ENCODE measurements at regions not wholly inside any gene's neighbourhood (a gene's known extent, or its start where the extent isn't known, plus 50 kb on each side); places are given as distances from the start of the nearest gene placed in this dataset.
A peak's percentile ranks its signal among the peaks of the same experiment; 100 is the strongest.

- DNase-seq (ENCODE audit: low read depth) = no peak
- in situ Hi-C loops (cut with HindIII; ENCODE audit: low pct_unique_long_range_greater_than_20kb, low sequenced_read_pairs) = no loop called here
These were observed 609.4 kb upstream of the COX7C start for GRCh38 chr5:86008293-86008692.

DNA sequence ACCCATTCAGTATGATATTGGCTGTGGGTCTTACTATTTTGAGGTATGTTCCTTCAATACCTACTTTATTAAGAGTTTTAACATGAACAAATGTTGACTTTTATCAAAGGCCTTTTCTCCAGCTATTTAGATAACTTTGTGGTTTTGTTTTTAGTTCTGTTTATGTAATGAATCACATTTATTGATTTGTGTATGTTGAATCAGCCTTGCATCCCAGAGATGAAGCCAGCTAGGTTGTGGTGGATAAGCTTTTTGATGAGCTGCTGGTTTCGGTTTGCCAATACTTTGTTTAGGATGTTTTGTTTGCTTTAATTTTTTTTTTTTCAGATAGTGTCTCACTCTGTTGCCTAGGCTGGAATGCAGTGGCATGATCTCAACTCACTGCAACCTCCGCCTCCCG lies 609.0 kb upstream of the COX7C start:
- in situ Hi-C loops (cut with HindIII; ENCODE audit: low pct_unique_long_range_greater_than_20kb, low sequenced_read_pairs) = no loop called here
- DNase-seq (ENCODE audit: low read depth) = no peak

DNA sequence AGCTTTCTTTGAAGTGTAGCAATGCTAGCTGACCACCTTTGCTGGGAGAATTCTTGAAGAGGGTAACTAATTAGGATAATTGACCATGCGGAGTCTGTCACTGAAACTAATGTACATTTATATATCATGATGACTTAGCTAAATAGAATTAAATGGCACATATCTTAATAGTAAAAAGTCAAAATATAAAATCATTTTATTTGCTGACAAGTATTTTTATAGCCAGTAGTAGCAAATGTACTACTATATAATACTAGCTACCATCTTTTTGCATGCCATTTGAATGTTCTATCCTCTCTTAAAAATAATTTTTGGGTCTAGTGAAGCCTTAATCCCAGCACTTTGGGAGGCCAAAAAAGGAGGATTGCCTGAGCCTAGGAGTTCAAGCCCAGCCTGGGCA lies 605.8 kb upstream of the COX7C start:
- DNase-seq (ENCODE audit: low read depth) = no peak
- in situ Hi-C loops (cut with HindIII; ENCODE audit: low pct_unique_long_range_greater_than_20kb, low sequenced_read_pairs) = no loop called here

DNA sequence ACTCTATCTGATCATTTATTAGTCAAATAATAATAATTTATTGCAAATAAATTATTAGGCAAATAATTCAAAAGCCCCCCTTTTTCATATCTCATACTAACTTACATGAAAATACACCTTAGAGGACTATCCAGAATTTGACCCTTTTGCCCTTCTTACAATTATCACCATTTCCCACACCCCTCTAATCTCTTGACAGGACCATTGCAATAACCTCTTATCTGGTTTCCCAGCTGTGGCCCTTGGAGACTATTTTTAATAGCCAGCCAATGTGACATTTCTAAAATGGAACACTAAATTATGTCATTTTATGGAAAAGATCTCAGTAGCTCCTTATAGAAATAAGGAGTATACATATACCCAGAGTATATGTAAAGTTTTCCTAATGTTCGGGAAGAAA lies 588.4 kb upstream of the COX7C start:
- DNase-seq (ENCODE audit: low read depth) = no peak
- in situ Hi-C loops (cut with HindIII; ENCODE audit: low pct_unique_long_range_greater_than_20kb, low sequenced_read_pairs) = no loop called here

GRCh38 chr5:86030753-86031152 lies 587.0 kb upstream of the COX7C start:
- no peak for DNase-seq (ENCODE audit: low read depth)
- in situ Hi-C loops (cut with HindIII; ENCODE audit: low pct_unique_long_range_greater_than_20kb, low sequenced_read_pairs) = no loop called here

GRCh38 chr5:86038566-86038965 lies 579.2 kb upstream of the COX7C start:
- in situ Hi-C loops (cut with HindIII; ENCODE audit: low pct_unique_long_range_greater_than_20kb, low sequenced_read_pairs) = no loop called here
- DNase-seq (ENCODE audit: low read depth) = no peak

DNA sequence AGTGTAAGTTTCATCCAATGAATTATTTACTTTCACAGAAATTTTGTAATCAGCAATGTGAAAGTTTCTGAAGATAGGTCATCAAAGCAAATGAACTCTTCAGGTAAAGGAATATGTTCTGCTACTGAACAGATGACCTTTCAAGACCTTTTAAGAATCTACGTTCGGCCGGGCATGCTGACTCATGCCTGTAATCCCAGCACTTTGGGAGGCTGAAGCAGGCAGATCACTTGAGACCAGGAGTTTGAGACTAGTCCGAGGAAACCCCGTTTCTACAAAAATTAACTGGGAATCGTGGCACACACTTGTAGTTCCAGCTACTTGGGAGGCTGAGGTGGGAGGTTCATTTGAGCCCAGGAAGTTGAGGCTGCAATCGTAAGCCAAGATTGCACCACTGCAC lies 578.4 kb upstream of the COX7C start:
- no peak for DNase-seq (ENCODE audit: low read depth)
- in situ Hi-C loops (cut with HindIII; ENCODE audit: low pct_unique_long_range_greater_than_20kb, low sequenced_read_pairs) = no loop called here

DNA sequence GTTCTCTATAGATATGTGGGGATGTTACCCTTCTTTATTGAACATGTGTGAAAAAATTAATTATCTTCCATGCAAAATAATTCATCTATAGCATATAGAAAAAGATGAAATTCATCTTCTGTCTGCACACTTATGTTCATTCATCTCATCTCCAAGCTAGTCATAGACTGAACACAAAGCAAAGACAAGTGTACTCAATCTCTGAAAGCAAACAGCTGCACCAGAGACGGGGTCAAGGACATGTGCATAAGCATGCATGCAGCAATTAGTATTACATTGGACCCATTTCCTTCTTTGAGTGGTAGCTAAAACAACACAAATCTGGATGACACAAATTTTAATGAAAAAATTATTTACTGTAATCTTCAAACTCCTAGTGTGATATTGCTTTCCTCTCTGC lies 547.0 kb upstream of the COX7C start:
- in situ Hi-C loops (cut with HindIII; ENCODE audit: low pct_unique_long_range_greater_than_20kb, low sequenced_read_pairs) = no loop called here
- DNase-seq (ENCODE audit: low read depth) = no peak

GRCh38 chr5:86074297-86074696 lies 543.4 kb upstream of the COX7C start:
- in situ Hi-C loops (cut with HindIII; ENCODE audit: low pct_unique_long_range_greater_than_20kb, low sequenced_read_pairs) = no loop called here
- no peak for DNase-seq (ENCODE audit: low read depth)

GRCh38 chr5:86075139-86075538 lies 542.6 kb upstream of the COX7C start:
- in situ Hi-C loops (cut with HindIII; ENCODE audit: low pct_unique_long_range_greater_than_20kb, low sequenced_read_pairs) = no loop called here
- DNase-seq (ENCODE audit: low read depth) = no peak

DNA sequence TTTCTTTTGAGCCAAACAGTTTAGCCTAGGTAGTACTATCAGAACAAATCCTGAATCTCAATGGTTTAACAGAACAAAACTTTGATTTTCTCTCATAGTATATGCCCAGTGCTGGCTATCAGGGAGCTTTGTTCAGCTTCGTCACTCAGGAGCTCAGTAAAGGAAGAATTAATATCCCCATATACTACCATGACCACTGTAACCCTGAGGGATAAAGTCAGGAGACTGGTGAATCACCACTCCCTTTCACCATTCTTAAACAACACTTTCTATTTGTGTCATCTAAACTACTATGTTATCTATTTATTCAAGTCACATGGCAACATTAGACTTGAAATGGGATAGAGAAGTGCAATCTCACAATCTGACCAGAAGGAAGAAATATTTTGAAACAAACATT lies 522.6 kb upstream of the COX7C start:
- in situ Hi-C loops (cut with HindIII; ENCODE audit: low pct_unique_long_range_greater_than_20kb, low sequenced_read_pairs) = no loop called here
- peak; percentile 14 for DNase-seq (ENCODE audit: low read depth)

- in situ Hi-C loops (cut with HindIII; ENCODE audit: low pct_unique_long_range_greater_than_20kb, low sequenced_read_pairs) = no loop called here
These were observed 515.8 kb upstream of the COX7C start for GRCh38 chr5:86101966-86102365.

GRCh38 chr5:86108825-86109224 lies 508.9 kb upstream of the COX7C start:
- in situ Hi-C loops (cut with HindIII; ENCODE audit: low pct_unique_long_range_greater_than_20kb, low sequenced_read_pairs) = no loop called here

More at GRCh38 chr5:86101966-86102365, 515.8 kb upstream of the COX7C start:
- DNase-seq (ENCODE audit: low read depth) = no peak

DNA sequence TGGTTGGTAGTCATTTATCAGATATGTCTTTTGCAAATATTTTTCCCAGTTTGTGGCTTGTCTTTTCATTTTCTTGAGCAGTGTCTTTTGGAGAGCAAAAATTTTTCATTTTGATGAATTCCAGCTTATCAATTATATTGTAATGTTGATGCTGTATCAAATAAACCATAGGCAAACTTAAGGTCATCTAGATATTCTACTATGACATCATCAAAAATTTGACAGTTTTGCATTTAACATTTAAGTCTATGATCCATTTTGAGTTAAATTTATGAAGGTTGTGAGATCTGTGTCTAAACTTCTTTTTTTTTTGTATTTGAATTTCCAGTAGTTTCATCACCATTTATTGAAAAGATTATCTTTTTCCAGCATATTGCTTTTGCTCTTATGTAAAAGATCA lies 505.5 kb upstream of the COX7C start:
- in situ Hi-C loops (cut with HindIII; ENCODE audit: low pct_unique_long_range_greater_than_20kb, low sequenced_read_pairs) = no loop called here
- no peak for DNase-seq (ENCODE audit: low read depth)

More at GRCh38 chr5:86108825-86109224, 508.9 kb upstream of the COX7C start:
- no peak for DNase-seq (ENCODE audit: low read depth)

DNA sequence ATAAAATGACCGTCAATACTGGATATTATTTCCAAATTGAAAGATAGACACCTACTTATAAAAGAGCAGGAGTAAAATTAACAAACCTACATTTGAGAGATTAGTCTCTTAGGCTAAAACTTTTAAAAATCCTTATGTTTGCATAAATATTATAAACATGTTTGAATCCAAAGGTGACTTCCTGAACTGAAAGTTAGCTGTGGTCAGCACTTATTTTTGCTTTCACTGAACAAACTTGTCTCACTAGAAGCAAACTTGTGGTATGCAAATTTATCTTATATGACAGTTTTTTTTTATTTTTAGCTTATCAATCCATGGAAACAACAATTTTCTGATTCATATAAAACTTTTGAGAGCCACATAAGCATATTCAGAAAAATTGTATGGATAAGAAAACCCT lies 502.6 kb upstream of the COX7C start:
- DNase-seq (ENCODE audit: low read depth) = no peak
- in situ Hi-C loops (cut with HindIII; ENCODE audit: low pct_unique_long_range_greater_than_20kb, low sequenced_read_pairs) = no loop called here

- in situ Hi-C loops (cut with HindIII; ENCODE audit: low pct_unique_long_range_greater_than_20kb, low sequenced_read_pairs) = no loop called here
- DNase-seq (ENCODE audit: low read depth) = no peak
These were observed 499.2 kb upstream of the COX7C start for GRCh38 chr5:86118542-86118941.

GRCh38 chr5:86124333-86124732 lies 493.4 kb upstream of the COX7C start:
- in situ Hi-C loops (cut with HindIII; ENCODE audit: low pct_unique_long_range_greater_than_20kb, low sequenced_read_pairs) = no loop called here
- no peak for DNase-seq (ENCODE audit: low read depth)

DNA sequence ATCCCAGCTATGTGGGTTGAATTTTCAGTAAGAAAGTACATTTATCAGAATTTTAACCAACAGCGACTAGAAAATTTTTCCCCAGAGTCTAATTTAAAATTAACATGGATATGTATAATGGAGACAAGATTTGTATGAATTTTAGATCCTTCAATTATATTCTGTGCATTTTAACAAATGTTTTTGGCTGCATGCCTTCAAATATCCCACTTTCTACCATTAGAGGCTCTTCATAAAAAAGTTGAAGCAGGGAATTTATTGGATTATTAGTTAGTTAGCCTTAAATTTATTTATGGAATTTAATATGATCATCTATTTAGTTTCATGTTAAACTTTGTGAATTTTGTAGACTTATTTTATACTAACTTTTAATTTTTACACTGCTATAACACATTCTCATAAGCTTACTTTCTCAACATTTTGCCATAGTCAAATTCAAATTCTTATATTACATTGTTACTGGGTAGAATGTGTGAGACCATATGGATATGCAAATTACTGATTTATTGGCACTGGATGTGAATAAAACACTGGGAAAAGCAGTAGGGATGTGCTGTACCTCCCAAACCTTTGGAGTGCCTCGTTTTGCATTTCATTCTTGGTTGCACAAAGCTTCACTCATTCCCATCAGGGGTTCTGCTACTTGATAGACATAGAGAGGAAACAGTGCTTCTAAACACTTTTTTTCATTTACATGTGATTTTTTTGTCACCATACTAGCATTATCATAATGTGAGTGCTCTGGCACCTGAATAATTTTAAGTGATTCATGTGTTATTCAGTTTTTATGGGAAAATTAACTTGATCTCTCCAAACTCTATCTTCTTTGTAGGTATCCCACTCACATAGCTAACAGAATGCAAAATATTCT lies 491.8 kb upstream of the COX7C start:
- in situ Hi-C loops (cut with HindIII; ENCODE audit: low pct_unique_long_range_greater_than_20kb, low sequenced_read_pairs) = no loop called here
- no peak for DNase-seq (ENCODE audit: low read depth)

- DNase-seq (ENCODE audit: low read depth) = no peak
These were observed 490.0 kb upstream of the COX7C start for GRCh38 chr5:86127696-86128095.

GRCh38 chr5:86129009-86129408 lies 488.7 kb upstream of the COX7C start:
- in situ Hi-C loops (cut with HindIII; ENCODE audit: low pct_unique_long_range_greater_than_20kb, low sequenced_read_pairs) = no loop called here
- no peak for DNase-seq (ENCODE audit: low read depth)

More at GRCh38 chr5:86127696-86128095, 490.0 kb upstream of the COX7C start:
- in situ Hi-C loops (cut with HindIII; ENCODE audit: low pct_unique_long_range_greater_than_20kb, low sequenced_read_pairs) = no loop called here
